Medulla oblongata (tissue), 1 donor: ENCODE measurements at regions not wholly inside any gene's neighbourhood (a gene's known extent, or its start where the extent isn't known, plus 50 kb on each side); places are given as distances from the start of the nearest gene placed in this dataset.
"Not testable (repeated sequence)": the region's sequence is repeated elsewhere in the genome, so short reads cannot be mapped to it uniquely, and the experiment has no call there.

ENCODE experiments used
- DNase-seq: peaks from one replicate; pipeline ENCODE4 v3.0.0-alpha.2; 2015; ENCODE audit errors: extremely low spot score

DNA sequence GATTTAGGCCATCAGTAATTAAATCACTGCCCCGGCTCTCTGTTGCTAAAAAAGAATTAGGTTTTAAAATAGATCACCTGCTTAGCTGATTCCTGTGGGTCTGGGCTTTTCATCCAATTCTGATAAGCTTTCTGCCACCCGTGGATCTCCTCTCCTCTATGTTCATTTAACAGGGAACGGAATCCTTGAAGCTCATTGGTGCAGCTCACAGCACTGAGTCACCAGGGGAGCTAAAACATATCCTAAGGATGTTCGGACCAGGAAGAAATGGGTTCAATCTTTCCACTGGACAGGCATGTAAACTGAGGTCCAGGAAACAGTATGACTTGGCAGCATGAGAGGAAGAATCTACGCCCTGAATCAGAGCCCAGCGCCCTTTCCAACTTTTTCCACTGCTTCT, 267.1 kb upstream of the GRIA1 start:
- DNase-seq = no peak

DNA sequence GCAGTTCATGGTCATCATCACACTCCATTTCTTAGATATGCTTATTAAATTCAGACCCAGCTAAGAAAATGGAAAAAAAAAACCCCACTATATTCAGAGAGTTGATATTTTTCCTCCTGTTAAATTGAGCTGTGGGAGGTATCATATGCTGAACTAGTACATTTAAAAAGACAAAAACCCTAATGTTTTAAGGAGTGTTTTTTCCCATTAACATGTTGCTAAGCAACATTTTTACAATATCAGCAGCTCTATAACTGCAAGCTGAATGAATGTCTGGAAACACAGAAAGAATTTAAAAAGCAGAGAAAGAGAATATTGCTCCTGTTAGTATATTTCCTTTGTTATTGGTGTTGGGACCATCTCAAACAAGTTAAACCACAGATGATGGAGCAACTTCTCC, 265.8 kb upstream of the GRIA1 start:
- DNase-seq = no peak

DNA sequence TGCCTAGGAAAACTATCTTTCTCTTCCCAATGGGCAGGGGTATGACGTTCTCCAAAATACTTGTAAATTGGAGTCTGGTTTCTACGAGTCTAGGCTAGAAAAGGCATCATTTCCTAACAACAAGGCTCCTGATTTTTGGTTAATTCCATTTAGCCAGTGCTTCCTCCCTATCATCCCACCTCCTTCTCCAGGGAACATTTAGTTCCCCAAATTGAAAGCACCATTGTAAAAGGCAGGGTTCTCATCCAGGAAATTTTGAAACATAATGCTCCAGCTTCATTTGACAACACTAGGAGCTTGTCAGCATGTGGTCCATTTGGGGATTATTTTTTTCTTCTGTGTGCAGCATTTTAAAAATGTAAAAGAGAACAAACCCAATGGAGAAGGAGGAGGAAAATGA, 256.5 kb upstream of the GRIA1 start:
- DNase-seq = no peak

DNA sequence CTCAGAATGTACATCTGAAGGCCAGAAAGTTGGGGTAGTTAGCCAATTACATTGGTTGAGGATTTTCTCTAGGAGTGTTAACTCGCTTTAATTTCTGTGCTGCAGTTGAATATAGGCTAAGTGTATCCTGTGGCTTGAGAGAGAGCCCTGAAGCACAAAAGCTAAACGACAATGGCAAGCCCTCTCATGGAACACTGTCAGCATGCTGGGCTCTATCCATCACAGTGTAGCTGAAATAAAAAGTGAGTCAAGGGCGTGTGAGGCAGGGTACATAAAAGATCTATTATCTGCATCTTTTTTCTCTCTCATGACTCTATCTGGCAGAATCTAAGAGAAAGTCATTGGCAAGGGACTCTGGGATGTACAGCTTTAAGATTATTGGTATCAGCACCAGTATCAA, 254.2 kb upstream of the GRIA1 start:
- no peak for DNase-seq

DNA sequence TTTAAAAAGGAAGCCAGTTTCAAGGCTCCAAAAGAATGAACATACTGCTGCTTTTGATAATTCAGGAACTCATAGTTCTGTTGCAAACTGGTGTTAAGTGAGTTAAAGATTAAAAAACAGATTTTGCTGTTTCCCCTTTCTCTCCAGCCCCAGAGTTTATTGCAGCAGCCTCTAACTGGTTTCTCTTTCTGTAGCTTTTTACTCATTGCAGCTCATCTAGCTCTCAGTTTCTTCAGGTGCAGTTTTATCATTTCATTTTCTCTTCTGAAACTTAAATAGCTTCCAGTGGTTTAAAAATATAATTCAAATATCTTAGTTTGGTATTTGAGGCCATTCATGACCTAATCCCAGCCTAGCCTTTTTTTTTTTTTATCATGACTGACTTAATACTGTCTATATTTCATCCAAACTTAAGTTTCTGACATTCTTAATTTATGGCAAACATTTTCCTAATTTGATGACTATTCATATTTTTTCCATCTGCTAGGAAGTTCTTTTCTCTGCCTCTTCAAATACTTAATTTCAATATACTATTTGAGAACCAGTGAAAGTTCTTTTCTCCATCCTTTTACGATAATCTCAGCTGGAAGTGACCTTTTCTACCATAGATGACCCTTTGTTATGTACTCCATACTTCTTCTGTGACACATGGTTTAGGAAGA, 252.7 kb upstream of the GRIA1 start:
- no peak for DNase-seq

DNA sequence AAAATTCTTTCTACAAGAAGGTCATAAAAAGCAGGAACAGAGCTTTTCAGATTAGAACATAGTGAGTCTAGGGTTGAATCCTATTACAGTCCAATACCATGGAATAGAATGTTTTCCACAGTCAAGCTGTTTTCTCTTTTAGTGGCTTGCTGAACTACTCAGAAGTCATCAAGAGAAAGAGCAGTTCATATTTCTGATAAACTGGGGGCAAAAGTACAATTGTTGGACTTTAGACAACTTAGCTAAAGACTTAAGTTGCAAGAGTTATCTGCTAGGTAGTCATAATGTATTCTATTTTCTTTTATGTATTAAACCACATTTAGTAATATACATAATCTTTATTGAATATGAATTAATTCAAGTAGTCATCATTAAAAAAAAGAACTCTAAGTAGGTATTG, 233.1 kb upstream of the GRIA1 start:
- DNase-seq = no peak

DNA sequence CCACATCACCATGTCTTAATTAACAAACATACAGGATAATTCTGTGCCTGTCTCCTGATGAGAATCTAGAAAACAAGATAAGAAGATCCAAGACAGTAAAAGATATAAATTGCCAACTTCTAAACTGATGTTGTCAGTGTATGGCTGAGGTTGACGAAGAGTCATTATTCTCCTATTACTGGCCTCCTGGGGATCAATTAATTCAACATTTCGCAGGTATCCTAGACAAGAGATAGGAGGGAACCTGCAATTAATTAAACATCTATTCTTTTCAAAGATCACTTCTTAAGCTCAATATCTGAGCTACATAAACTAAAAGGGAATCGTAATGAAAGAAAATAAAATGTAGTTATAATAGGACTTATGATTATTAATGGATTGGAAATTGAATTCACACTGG, 232.0 kb upstream of the GRIA1 start:
- no peak for DNase-seq

DNA sequence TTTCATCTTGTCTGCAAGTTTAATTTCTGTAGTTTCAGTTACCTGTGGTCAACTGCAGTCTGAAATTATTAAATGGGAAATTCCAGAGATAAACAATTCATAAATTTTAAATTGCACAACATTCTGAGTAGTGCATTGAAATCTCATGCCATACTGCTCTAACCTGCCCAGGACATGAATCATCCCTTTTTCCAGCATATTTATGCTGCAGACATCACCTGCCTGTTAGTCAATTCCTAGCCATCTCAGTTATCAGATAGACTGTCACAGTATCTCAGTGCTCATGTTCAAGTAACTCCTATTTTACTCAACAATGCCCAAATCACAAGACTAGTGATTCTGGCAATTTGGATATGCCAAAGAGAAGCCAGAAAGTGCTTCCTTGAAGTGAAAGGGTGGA, 223.0 kb upstream of the GRIA1 start:
- no peak for DNase-seq

DNA sequence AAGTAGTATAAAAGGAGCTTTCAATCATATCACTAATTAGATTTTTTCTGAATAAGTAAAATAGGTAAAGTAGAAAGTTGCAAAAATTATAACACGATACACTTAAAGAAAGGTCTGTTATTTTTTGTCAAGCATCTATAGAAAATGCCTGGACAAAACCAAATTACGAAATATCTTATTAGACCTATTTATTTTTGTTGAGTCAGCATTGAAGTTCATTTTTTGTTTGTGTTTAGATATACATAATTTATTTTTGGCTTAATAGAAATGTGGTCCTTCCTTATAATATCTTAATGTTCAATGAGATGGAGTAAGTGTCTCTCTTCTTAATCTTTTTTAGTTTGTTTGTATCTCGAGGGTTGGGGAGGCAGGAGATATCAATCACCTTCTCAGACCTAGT, 214.8 kb upstream of the GRIA1 start:
- DNase-seq = no peak

DNA sequence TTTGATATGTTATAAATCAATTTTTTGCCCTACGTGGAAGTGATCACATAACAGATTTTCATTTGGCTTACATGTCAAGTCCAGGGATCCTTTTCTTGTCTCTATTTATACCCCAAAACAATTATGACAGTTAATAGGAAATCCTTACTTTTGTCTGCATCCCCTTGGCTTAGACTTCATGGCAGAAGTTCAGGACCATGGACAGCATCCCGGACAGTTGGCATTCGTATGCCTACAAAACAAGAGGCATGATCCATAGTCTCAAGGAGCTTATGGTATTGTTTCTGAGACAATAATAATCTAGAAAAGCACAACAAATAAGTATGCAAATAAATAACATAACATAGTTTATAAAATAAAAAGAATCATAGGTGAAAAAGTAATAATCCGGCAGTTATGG, 214.3 kb upstream of the GRIA1 start:
- peak; percentile 10 for DNase-seq

DNA sequence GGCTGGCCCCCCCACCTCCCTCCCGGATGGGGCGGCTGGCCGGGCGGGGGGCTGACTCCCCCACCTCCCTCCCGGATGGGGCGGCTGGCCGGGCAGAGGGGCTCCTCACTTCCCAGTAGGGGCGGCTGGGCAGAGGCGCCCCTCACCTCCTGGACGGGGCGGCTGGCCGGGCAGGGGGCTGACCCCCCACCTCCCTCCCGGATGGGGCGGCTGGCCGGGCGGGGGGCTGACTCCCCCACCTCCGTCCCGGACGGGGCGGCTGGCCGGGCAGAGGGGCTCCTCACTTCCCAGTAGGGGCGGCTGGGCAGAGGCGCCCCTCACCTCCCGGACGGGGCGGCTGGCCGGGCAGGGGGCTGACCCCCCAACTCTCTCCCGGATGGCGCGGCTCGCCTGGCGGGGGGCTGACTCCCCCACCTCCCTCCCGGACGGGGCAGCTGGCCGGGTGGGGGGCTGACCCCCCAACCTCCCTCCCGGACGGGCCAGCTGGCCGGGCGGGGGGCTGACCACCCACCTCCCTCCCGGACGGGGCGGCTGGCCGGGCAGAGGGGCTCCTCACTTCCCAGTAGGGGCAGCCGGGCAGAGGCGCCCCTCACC, 194.1 kb upstream of the GRIA1 start:
- not testable (repeated sequence) for DNase-seq

DNA sequence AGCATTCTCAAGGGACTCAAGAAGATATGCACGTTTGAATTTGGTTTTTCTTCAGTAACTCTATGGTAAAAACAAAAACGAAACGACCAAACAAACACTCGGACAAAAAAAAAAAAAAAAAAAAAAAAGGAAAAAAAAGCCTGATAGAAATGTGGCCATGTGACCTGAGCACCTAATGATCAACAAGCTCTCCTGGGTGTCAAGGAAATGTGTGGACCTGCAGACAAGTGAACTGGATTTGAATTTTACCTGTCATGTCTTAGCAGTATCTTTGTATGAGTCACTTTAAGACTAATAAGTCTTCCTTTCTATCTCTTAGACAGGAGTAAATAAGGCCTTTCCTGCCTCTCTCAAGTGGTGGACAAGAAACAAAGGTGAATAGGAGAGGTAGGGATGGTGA, 190.6 kb upstream of the GRIA1 start:
- DNase-seq = no peak

DNA sequence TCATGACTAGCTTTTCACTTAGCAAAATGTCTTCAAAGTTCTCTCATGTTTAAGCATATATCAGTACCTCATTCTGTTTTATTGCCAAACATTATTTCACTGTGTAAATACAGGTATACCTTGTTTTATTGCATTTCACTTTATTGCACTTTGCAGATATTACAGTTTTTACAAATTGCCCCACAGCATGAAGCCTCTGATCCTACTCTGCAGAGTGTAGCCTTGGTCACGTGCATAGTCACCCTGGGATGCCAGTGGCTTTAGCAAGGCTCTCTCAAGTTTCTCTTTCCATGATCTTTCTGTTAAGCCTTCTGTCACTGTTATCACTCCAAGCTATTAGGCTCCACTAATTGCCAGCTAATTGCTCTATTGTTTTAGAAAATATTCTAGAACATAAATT, 182.2 kb upstream of the GRIA1 start:
- DNase-seq = no peak

DNA sequence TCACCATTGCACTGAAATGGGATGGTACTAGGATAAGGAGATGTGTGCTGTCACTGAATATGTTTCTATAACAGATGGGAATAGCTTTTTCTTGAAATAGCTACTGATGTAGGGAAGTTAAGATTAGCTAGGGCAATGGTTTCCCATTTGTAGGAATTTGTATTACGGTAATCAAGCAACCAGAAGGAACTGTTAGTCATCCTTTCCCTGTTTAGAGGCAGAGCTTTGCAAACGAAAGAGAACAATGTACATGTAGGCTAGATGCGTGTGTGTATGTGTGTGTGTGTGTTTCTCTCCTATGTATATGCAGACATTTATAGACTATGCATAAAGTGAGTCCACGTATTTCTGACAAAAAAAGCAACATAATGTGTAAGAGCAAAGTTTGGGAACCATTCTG, 171.9 kb upstream of the GRIA1 start:
- DNase-seq = no peak

DNA sequence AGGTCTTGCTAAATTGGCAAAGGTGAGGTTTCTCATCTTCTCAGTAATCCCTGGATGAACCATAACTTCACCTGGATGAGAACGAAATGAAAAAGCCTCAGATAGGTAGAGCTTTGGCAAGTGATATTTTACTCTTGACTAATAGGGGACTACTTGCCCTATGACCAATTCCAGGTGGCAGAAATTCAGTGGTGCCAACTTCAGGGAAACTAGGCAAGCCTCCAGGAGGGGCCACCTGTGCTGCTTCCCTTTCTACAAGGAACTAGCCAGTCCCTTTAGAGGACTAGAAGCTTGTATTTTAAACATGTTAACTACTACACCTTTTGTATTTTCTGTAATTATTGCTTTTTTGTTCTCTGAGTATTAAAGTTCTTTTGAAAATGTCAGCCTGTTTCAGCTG, 169.0 kb upstream of the GRIA1 start:
- no peak for DNase-seq

DNA sequence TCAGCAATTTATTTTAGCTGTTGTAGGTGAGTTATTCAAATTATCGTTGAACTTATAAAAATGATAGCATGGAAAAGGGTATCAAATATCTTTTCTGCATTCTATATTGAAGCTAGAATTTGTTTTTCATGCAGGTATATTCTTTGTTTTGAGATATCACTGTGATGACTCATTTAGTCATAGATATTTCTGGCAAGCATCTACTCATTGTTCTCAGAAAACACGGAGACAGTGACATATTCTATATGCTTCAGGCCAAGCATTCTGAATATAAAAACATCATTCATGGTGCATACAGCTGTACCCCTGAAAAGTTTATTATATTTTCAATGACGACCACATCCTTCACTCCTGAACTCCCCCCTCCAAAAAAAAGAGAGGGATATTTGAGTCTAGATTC, 150.3 kb upstream of the GRIA1 start:
- no peak for DNase-seq

DNA sequence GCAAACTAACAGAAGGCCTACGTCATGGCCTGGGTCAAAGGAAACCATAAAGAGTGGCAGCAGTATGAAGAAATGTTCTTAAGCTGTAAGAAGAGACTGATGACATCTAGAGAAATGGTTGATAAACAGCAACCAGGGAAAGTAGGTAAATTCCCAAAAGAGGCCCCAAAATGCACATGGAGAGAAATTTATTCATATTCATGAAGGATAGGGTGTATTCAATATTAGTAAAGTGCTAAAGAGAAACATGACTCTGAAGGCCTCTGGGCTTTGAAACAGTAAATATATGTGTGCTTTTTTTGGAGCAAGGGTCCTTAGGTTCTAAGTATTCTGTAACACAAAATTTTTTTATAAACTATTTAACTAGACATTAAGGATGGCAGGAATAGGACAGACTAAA, 149.7 kb upstream of the GRIA1 start:
- DNase-seq = no peak

DNA sequence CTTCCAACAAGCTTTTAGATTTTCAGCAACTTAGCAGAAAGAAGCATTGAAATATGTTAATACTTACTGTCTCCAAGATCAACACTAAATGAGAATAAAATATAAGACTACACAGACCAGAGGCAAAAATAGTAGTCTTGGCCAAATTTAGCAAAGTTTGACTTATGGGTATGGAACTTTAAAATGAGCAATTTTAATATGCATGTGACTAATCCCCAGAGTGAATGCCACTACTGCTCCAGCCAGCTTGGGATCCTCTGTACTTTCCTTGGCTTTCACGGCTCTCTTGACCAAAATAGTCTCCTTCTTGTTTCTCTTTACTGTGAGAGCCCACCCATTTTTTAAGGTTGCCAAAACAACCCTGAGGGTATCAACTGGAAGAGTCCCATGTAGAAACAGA, 148.0 kb upstream of the GRIA1 start:
- DNase-seq = no peak

DNA sequence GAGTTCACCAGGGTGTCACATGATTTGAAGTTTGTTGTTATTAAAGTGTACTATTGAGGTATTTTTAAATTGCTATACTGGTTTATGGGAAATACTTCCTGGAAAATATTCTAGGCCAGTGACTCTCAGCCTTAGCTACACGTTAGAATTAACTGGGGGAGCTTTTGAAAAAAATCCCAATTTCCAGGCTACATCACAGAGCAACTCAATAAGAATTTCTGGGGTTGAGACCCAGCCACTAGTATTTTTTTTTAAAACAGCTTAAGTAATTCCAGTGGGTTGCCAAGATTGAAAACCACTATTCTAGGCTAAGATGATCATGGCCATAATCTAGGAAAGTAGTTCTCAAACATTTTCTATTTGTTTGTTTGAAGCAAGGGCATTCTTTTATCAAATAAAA, 142.9 kb upstream of the GRIA1 start:
- DNase-seq = no peak

DNA sequence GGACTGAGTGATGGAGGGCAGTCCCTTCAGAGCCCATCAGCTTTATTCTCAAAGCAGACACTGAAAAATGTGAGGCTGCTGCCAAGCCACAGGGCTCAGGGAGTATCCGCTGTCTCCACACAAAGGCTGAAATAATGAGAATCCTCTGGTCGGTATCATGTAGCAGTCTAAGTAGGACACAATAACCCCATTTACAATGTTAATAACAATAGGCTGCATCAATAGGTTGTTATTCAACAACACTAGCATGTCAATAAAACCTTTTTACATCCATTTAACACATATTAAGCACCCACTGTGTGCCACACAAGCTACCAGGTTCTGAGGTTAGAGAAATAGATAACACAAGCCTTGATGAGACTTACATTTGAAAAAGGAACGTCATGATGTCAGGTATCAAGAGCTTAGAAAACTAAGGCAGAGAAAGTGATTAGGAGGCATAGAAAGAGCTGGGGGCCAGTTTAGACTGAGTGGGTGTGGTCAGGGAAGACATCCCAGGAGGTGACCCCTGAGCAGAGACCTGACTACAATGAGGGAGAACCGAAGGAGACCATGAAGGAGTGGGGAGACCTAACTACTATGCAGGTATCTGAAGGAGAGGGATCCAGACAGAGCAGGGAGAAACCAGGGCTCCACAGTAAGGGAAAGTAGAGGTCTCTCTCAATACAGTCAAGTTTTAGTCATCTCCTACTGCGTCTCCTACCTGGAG, 140.1 kb upstream of the GRIA1 start:
- DNase-seq = no peak

DNA sequence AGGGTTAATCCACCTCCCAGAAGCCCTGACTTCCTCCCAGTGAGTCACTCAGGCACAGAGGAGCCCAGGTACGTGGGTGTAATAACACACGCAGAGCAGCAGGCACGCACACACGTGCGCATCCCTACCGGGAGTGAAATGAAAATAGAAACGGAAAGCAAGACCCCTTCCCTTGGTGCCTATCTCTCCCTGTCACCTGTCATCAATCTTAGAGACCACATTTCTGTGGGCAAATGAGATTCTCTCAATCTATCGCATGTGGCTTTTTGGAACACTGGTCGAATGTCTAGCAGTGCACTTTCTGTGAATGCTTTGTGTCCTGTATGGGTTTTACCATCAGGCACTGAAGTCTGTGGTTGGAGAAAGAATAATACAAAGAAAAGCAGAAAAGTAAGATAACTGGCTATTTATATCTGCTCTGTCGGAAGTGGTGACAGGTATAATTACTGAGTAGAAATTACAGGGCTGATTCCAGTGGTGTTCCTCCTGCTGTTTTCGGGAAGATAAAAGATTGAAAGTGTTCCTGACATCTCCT, 137.7 kb upstream of the GRIA1 start:
- DNase-seq = no peak

DNA sequence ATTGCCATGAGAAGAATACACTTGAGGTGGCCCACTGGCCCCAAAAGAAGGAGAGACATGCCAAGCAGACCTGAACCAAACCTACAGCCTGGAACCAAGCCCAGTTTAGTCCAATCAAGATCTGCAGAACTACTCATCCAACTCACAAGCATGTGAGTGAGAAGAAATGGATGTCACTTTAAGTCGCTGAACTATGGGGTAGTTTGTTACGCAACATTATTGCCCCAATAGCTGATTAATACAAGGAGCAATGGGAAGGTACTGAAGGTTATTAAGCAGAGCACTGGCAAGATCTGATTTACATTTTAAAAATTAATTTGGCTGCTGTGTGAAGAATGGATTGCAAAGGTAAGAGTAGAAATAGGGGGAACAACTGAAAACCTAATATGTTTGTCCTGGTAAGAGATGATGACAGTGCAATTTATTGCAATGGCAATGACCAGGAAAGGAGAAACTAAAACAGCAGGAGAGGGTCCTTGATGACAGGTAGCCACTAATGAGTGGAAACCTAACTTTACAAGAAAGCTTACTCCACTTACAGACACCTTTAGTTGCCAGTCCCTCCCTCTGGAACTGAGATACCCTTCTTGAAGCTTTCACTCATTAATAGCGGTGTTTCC, 132.9 kb upstream of the GRIA1 start:
- no peak for DNase-seq
